ENCODE measurements at regions not wholly inside any gene's neighbourhood (a gene's known extent, or its start where the extent isn't known, plus 50 kb on each side); places are given as distances from the start of the nearest gene placed in this dataset.

DNA sequence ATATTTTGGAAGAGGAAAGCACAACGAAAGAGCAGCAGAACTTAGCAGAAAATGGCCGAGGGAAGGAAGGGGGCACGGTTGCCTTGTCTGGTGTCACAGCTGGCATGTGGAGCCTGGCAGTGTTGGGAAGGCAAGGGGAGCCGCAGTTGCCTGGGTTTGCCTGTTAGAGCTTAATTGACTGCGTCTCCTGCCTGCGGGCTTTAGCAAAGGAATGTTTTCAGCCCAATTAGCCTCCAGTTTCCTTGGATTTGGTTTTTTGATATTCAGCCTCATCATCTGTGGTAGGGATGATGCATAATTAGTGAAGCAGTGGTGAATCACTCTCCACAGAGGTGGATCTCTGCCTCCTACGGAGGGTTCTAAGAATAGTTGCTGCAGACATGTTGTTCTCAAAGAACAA, 832.6 kb downstream of the QKI start:
- Mint-ChIP-seq H3K36me3 (ENCODE audit: low read depth) (no peaks in the 10 kb centered on the region), H3K4me3 (no peak overlapping the region), H3K4me1 (ENCODE audit: low read depth) (no peaks in the 10 kb centered on the region), H3K27ac (no peak overlapping the region), H3K27me3 (no peaks in the 10 kb centered on the region), H3K9me3 (no peaks in the 10 kb centered on the region)
- DNase-seq (no peak), ATAC-seq (ENCODE audit: poor library complexity) (no peak)
- intact Hi-C loops (cut with DNase I, micrococcal nuclease) = no loop called here
- CTCF ChIA-PET = no interaction called here
- no peak for TF ChIP-seq CTCF (IDR thresholded peaks at IDR 0.05)
- H3K4me1 ChIP-seq (ENCODE audit: insufficient read depth, low read length) = no peaks in the 10 kb centered on the region
- no peak overlapping the region for H3K4me3 ChIP-seq (ENCODE audit: low read length)
- no peaks in the 10 kb centered on the region for H3K9me3 ChIP-seq (ENCODE audit: control insufficient read depth in 1 of 2, insufficient read depth in 1 of 2, low read length in 2 of 2)
- H3K27me3 ChIP-seq (ENCODE audit: control insufficient read depth in 1 of 2, insufficient read depth in 2 of 2, low read length in 2 of 2) = no peaks in the 10 kb centered on the region
- no peaks in the 10 kb centered on the region for H3K36me3 ChIP-seq (ENCODE audit: insufficient read depth, low read length)
- POLR2A ChIA-PET = no interaction called here
- H3K27ac ChIP-seq (ENCODE audit: low read depth in 1 of 2, low read length in 2 of 2) = no peak overlapping the region

DNA sequence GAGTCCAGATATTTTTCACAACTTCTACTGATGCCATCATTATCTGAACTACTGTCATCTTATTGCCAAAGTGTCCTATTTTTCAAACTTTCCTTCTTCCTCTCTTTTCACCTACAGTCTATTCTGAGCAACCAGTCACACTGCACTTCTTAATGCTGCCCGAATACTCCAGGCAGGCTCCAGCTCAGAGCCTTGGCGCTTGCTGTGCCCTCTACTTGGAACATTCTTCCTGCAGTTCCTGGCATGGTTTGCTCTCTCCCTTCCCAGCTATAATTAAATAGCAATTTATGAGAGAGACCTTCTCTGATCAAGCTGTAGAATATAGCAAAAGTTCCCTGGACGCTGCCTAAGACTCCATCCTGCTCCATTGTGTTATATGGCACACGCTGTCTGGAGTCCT, 831.6 kb downstream of the QKI start:
- Histone ChIP-seq H3K4me1 (ENCODE audit: insufficient read depth, low read length) (no peaks in the 10 kb centered on the region), H3K27ac (ENCODE audit: low read depth in 1 of 2, low read length in 2 of 2) (no peak overlapping the region), H3K9me3 (ENCODE audit: control insufficient read depth in 1 of 2, insufficient read depth in 1 of 2, low read length in 2 of 2) (no peaks in the 10 kb centered on the region), H3K4me3 (ENCODE audit: low read length) (no peak overlapping the region), H3K27me3 (ENCODE audit: control insufficient read depth in 1 of 2, insufficient read depth in 2 of 2, low read length in 2 of 2) (no peaks in the 10 kb centered on the region), H3K36me3 (ENCODE audit: insufficient read depth, low read length) (no peaks in the 10 kb centered on the region)
- no peak overlapping the region for H3K4me3 Mint-ChIP-seq
- intact Hi-C loops (cut with DNase I, micrococcal nuclease) = no loop called here
- H3K27me3 Mint-ChIP-seq = no peaks in the 10 kb centered on the region
- H3K9me3 Mint-ChIP-seq = no peaks in the 10 kb centered on the region
- POLR2A ChIA-PET = no interaction called here
- no peak for TF ChIP-seq CTCF (IDR thresholded peaks at IDR 0.05)
- H3K36me3 Mint-ChIP-seq (ENCODE audit: low read depth) = no peaks in the 10 kb centered on the region
- no peak overlapping the region for H3K27ac Mint-ChIP-seq
- ATAC-seq (ENCODE audit: poor library complexity) (no peak), DNase-seq (no peak)
- no peaks in the 10 kb centered on the region for H3K4me1 Mint-ChIP-seq (ENCODE audit: low read depth)
- CTCF ChIA-PET = no interaction called here

- Mint-ChIP-seq H3K4me3 (no peak overlapping the region), H3K36me3 (ENCODE audit: low read depth) (no peaks in the 10 kb centered on the region), H3K4me1 (ENCODE audit: low read depth) (no peaks in the 10 kb centered on the region), H3K9me3 (no peaks in the 10 kb centered on the region), H3K27me3 (no peaks in the 10 kb centered on the region), H3K27ac (no peak overlapping the region)
- no peak for ATAC-seq (ENCODE audit: poor library complexity)
- ChIA-PET CTCF (no interaction called here), POLR2A (no interaction called here)
- Histone ChIP-seq H3K4me1 (ENCODE audit: insufficient read depth, low read length) (no peaks in the 10 kb centered on the region), H3K27me3 (ENCODE audit: control insufficient read depth in 1 of 2, insufficient read depth in 2 of 2, low read length in 2 of 2) (no peaks in the 10 kb centered on the region), H3K9me3 (ENCODE audit: control insufficient read depth in 1 of 2, insufficient read depth in 1 of 2, low read length in 2 of 2) (no peaks in the 10 kb centered on the region), H3K36me3 (ENCODE audit: insufficient read depth, low read length) (no peaks in the 10 kb centered on the region), H3K27ac (ENCODE audit: low read depth in 1 of 2, low read length in 2 of 2) (no peak overlapping the region), H3K4me3 (ENCODE audit: low read length) (no peak overlapping the region)
- no peak for TF ChIP-seq CTCF (IDR thresholded peaks at IDR 0.05)
- intact Hi-C loops (cut with DNase I, micrococcal nuclease) = no loop called here
- no peak for DNase-seq
Observed at GRCh38 chr6:164243949-164244348, 829.4 kb downstream of the QKI start.

Measured in CD4-positive, alpha-beta T cell (primary cell).